ENCODE measurements at regions not wholly inside any gene's neighbourhood (a gene's known extent, or its start where the extent isn't known, plus 50 kb on each side); places are given as distances from the start of the nearest gene placed in this dataset.

DNA sequence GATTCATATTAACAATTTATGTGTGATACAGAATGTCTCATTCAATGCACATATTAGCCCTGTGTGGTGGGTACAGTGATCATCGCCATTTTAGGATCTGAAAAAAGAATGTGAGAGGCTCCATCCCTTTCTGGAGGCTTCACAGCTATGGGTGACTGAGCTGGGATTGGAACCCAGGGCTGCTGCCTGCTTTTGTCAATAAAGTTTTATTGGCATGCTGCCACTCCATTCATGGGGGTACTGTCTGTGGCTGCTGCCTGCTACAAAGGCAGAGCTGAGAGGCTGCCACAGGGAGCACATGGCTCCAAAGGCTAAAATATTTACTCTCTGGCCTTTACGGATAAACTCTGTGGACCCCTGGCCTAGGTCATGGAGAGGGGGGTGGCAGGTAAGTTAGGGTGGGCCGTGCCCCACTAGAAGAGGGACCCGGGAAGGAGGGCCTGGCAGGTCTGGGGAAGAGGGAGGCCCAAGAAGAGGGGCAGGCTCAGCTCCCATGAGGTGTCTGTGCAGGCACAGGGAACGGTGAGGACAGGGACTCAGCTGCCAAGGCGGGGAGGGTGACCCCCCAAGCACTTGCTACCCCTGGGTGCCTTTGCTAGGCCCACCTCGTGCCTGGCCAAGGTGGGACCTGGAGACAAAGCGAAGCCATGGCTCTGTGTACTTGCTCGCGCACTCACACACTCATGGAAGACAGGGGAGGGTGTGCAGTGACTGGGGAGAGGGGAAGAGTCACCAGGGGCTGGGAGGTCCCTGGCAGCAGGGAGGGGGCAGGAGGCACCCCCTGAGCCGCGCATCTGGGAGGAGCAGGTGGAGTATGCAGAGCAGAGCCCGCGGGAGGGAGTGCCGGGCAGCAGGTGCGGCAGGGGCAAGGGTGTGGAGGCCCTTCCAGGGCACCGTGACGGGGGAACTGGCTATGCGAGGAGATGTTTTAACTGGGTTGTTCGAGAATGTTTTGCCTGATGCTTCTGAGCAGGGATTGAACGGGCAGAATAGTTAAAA lies 335.3 kb downstream of the CTTN start:
- no peak for DNase-seq

DNA sequence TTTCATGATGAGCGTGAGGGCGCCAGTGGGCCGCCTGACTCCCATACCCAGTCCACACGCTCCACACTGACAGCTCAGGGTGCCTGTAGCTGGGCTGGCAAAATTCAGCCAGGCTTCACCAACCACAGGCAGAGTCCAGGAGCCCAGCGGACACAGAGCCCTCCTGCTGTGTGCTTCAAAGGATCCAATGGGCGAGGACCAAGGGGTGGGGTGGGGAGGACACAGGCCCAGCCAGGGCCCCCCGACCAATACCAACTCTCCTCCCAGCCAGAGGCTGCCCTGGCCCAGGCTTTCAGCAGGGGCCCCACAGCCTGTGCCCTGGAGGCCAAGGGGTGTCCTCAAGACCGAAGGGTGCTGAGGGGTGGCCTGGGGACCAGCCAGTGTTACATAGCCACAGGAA lies 336.1 kb downstream of the CTTN start:
- no peak for DNase-seq

DNA sequence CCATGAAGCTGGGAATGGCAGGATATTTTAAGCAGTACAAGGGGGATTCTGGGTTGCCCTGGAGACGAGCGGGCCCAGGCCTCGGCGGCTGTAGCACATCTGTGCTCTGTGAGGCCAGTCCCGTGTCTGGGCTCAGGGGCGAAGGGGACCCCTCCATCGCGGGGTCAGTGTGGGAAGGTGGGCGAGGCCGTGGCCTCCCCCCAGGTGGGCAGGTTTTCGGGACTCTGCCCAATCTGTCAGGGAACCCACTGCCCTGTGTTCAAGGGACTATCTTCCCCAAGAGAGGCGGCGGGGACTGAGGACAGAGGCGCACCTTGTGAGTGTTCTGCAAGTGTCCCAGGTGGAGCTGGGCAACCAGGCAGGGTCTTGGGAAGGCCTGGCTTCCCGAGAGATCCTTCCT lies 336.6 kb downstream of the CTTN start:
- no peak for DNase-seq

DNA sequence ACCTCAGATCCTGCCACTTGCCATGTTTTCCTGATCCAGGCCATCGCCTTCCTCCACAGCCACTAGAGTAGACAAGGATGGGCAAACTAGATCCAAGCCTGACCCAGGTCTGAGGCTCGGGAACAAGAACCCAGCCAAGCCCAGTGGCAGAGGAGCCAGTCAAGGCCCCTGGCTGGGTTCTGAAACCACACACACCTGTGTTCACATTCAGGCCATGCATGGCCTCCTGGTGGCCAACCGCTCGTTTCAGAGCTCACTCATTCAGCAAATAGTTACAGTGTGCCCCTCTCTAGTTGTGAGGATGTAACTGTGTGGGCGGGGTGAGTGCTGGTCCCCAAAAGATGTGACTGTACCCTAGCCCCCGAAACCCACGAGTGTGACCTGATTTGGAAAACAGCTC lies 337.6 kb downstream of the CTTN start:
- DNase-seq: no peak

DNA sequence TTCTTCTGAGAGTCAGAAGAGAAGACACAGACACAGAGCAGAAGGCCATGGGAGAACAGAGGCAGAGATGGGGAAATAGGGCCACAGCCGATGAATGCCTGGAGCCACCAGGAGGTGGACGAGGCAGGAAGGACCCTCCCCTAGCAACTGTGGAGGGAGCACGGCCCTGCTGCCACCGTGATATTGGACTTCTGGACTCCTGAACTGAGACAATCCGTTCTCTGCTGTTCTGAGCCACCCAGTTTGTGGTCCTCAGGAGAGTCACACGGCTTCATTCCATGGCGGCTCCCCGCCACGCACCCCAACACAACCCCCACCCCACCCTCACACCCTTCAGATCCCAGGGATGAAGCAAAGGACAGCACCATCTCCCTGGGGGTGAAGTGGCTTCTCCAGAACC lies 338.1 kb downstream of the CTTN start:
- DNase-seq: no peak

DNA sequence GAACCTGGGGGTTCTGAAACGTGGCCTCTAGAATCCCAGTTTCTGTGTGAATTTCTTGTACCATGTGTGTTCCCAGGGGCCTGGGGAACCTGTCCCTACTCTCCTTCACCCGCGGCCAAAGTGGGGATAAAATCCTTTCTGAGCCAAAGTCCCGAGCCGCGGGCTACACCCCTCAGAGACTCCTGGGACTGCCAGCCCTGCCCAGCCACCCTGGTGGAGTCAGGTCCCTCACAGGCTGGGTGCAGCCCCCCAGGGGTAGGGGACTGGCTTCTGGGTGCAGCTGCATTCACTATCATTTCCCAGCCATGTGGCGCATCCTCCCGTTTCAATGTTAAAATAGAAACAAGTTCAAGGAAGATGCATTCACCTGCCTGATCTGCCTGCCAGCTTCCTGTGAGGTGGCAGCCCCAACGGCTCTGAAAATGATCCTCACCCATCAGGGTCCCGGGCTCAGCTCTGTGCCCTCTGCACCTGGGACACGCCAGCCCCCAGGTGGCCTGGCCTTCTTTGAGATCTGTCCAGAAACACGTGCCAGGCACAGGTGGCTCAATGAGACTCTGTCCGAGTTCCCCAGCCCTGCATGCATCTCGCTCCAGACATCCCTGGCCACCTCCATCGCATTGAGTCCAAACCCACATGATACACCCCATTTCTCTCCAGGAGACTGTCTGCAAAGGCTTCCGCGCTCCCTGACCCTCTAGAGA lies 338.8 kb downstream of the CTTN start:
- no peak for DNase-seq

DNA sequence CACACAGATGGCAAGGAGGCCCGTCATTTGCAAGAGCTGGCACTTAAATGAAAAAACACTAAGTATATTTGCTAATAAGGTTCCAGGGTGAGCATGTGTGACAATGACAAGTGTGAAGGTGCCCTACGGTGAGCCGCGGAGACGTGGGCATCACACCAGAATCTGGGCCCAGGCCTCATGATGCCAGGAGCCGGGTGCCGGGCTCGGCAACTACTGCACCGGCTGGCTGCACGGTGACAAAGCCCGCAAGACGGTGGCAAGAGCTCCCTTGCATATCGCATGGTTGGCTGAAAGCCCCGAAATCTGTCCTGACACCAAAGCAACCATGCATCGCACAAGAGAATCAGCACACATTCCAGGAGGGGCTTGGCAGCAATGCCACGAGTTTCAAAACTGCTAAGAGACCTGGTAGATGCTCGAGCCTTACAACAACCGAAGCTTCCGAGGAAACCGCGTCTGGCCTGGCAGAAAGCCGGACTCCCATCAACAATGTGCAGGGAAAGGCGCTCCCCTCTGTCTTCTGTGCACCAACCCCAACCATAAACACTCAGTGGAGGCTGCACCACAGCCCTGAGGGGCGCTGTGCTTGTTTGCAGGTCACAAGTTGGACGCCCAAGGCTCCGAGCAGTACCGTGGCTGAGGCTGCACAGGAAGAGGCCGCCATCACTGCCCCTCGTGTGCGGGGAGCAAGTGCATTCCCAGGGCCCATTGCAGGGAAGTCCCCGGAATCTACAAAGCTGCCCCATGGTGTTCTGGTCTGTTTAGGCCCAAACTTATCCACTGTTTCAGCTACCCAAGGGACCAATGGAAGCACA lies 339.7 kb downstream of the CTTN start:
- DNase-seq: no peak

DNA sequence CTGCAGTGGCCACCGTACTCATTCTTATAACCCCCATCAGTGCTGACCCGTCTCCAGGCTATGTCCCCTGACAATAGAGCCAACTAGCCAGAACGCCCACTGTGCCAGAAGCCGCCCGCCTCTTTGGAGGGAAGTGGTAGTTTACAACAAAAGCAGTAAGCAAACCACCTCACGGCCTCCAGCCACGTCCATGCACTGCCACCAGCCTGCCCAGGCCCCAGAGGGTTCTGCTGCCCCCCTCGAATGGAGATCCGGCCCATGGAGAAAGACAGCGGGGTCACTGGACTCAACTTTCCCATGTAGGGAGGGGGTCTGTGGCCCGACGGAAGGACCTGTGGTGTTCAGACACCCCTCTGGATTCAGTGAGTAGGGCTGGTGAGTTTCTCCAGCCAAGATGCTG lies 340.3 kb downstream of the CTTN start:
- no peak for DNase-seq

- DNase-seq: no peak
Observed at GRCh38 chr11:70739091-70739490, 340.8 kb downstream of the CTTN start.

GRCh38 chr11:70739811-70740487 lies 341.6 kb downstream of the CTTN start:
- no peak for DNase-seq

GRCh38 chr11:70740488-70740851 lies 342.1 kb downstream of the CTTN start:
- DNase-seq: no peak

GRCh38 chr11:70741085-70741484 lies 342.8 kb downstream of the CTTN start:
- no peak for DNase-seq

- no peak for DNase-seq
Observed at GRCh38 chr11:70742553-70743291, 344.4 kb downstream of the CTTN start.

DNA sequence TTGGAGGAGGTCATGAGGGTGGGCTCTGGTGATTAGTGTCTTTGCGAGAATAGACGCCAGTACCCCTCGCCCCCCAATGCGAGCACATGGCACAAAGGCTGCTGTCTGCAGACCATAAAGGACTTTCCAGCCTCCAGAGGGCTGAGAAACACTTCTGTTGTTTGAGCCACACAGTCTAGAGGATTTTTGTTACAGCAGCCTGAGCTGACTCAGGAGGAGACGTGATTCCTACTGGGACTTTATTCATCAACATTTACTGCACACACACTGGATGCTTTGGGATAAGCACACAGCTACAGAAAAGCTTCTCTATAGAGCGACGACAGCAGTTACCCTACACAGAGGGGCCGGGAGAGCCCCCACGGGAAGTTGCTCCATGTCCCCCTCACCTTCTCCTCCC lies 345.0 kb downstream of the CTTN start:
- no peak for DNase-seq

- DNase-seq: no peak
Observed at GRCh38 chr11:70743941-70744351, 345.6 kb downstream of the CTTN start.

- DNase-seq: no peak
Observed at GRCh38 chr11:70744396-70745185, 346.3 kb downstream of the CTTN start.

DNA sequence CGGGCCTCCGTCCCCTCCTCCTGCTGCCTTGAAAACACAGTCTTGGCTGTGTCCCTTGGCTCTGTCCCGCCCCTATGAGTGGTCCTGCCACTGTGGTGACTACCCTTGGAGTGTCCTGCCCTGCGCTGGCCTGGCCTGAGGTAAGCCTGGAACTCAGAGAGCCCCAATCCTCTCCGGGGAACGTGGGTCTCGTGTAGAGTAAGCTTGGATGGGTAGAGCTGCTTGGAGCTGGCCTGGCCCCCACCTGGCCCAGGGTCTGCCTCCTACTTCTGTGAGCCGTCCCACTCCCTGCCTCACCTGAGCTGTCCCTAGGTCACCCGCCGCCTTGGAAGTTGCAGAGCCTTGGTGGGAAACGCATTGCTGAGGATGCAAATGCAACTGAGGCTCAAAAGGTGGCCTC lies 347.1 kb downstream of the CTTN start:
- no peak for DNase-seq

DNA sequence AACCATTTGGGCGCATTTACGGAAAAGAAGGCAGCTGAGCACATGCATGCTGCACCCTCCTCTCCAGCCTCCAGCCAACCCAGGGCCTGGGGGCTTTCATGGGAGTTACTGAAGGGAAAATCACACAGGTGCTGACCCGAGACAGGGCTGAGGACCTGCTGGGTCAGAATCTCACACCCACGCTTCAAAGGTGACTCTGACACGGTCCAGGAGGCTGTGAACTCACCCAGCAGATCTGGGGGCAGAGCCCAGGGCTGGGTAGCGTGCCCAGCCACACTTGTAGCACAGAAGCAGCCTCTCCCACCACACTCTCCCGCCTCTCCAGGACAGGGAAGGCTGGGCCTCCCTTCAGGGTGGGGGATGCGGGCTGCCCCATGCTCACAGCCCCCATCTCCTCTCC lies 347.6 kb downstream of the CTTN start:
- DNase-seq: no peak

DNA sequence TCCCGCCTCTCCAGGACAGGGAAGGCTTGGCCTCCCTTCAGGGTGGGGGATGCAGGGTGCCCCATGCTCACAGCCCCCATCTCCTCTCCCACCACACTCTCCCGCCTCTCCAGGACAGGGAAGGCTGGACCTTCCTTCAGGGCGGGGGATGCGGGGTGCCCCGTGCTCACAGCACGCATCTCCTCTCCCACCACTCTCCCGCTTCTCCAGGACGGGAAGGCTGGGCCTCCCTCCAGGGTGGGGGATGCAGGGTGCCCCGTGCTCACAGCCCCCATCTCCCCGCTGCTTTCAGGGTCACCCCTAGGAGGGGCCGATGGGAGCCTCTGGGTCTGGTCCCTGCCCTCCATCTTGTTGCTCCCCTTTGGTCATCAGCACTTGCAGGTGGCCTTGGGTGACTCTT lies 348.0 kb downstream of the CTTN start:
- DNase-seq: no peak

- DNase-seq: no peak
Observed at GRCh38 chr11:70747285-70747684, 349.0 kb downstream of the CTTN start.

DNA sequence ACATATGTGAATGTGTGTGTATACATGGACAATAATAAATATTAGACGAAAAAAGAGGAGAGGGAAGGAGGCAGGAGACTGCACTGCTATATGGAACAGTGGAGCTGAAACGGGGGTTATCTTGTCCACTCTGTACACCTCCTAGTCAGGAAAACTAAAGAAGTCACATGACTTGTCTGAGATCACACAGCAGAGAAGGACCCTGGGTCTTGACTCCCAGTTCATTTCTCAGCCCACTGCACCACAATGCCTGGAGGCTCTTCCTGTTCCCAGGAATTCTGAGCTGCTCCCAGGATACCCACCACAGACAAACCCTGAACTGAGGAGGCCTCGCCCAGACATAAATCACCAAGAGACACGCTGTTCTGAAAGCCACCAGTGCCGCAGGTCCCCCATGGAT lies 349.6 kb downstream of the CTTN start:
- no peak for DNase-seq
